Hematopoietic multipotent progenitor cell (in vitro differentiated cells): ENCODE measurements at regions not wholly inside any gene's neighbourhood (a gene's known extent, or its start where the extent isn't known, plus 50 kb on each side); places are given as distances from the start of the nearest gene placed in this dataset.

Experiments
- DNase-seq, 3 donors: peaks; one replicate each; pipeline ENCODE4 v3.0.0-alpha.2; 2011 to 2015; ENCODE audit warnings: low read depth in 2 of 3, low spot score in 2 of 3

DNA sequence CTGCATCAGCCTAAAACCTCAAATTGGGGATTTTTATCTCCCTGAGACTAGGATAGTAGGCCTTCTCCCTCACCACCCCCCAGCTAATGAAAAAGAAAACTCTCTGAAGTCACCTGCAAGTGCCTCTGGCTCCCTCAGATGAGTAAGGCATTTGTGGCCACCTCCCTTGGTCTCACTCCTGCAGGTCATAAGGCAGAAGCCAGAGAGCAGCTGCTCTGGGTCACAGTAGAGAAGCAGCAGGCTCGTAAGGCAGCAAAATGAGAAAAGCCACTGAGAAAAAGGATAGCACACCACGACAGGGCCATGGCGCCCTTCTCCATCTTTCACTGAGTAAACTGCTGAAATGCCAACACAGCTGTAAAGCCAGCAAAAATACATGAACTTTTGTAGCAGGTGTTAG is 296.7 kb upstream of the DPH6 start:
- DNase-seq: no peak

DNA sequence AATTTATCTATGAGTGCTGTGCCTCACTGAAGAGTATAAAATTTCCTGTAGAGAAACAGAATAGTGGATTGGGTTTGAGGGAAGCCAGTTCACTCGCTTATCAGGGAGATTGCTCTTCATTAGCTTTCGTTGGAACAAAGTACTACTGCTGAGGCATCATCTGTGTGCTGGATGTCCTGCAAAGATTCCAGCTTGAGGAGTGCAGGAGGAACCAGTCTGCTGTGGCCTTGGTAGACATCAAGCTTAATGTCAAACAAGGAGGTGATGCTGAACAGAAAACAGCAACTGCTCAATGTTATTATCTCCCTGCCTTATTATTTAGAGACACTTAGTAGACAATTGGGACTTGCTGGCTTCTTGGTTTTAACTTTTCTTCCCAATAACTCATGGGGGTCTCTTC is 297.5 kb upstream of the DPH6 start:
- DNase-seq: no peak

DNA sequence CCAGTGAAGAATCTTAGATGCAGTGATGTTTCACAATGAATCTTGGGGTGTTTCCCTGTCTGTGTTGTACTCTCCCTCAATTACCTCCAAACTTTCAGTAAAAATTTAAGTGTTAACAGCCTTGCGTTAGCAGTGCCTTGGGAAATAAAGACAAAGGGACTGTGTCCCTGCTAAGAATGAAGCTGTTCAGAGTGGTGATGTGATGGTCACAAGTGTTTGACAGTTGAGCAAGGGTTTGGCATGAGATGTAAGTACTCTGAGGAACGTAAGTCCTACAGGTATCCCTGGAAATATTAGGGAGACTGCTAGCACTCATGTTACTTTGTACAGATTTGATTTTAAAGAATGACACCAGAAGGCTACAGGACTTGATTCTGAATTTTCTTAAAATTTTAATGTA is 304.3 kb upstream of the DPH6 start:
- no peak for DNase-seq

DNA sequence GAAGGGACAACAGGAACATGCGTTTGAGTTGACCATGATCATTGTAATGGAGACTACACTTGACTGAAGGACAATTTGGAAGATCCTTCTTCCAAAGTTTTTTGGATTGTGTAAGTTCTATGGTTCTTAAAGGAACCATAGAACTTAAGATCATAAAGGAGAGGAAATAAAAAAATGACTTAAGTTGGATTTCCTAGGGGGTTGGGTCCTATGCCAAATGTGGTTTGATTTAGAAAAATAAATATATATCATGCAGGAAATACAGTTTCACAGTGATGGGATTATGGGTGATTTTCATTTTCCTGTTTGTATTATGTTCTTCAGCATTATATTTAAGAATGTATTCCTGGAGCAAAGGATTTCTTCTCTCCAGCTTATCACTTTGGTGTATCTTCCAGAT is 305.5 kb upstream of the DPH6 start:
- no peak for DNase-seq

DNA sequence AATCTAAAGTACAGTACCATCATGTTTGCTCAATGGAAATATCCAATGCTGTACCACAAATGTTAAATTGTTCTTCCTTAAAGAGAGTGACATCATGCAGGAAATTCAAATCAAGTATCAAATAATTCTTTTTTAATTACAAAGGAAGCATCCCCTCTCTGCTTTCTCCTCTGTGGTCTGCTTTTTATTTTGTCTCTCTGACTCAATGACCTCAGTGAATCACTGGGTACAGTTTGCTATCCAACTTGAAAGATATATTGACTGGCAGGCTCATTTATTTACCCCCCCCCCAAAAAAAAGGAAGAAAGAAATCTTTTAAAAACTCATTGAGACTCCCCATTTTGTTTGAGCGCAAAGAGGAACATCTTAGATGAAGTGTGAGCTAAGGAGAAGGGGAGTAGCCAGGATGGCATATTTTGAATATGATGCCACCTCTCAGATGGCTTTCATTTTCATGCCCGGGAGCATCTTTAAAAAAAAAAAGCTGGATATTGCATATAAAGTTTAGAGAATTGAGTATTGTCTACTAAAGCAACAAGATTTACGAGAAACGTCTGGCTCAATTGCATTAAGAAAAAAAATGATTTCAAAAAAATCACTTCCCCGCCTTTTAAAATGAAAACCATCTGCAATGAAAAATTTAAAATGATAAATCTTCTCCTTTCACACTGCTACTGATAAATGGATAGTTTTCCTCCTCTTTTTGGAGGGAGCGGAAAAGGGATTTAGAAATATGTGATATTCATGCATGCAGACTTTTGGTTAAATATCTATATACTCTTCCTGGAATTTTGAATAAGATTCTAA is 307.1 kb upstream of the DPH6 start:
- DNase-seq: no peak

DNA sequence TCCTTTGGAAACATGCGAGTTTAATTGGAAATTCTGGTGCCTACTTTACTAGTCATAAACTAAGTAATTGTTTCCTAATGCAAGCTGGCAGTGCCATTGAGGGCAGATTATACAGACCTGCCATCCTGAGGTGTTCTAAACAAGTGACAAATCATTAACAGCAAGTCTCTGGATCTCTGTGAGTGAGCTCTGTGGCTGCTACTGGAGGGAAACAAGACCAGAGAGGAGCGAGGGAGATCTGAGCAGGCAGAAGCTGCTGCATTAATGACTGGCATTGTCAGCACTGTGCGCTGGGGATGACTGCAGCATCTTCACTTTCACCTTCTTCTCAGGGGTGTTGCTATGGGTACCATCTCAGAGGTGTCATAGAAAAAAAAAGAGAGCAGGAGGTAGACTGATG is 308.4 kb upstream of the DPH6 start:
- DNase-seq: no peak

DNA sequence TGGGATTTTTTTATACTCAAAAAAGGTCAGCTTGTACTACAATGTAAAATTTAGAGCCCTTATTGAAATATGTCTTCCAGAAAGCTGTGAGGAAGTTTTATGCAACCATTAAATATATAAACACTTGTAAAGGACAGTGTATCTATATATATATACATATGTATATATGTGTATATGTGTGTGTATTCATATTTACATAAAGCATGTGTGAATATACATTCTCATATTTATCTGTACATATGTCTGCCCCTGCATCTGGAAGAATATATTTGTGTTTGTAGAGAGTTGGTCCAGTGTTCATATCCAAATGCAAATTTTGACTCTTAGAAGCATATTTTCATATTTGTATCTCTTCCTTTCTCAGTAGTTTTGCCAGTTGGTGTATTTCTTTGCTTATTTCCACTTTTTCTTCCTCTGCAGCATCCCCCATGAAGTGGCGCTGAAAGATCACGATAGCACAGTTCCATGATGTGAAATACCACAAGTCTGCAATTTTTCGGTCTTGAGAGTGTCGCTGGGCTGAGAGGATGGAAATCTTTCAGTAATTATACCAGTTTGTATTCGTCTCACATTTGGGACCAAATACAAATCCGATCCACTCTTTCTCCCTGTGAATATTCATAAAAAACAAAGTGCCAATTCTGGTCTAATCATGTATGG is 311.7 kb upstream of the DPH6 start:
- no peak for DNase-seq

DNA sequence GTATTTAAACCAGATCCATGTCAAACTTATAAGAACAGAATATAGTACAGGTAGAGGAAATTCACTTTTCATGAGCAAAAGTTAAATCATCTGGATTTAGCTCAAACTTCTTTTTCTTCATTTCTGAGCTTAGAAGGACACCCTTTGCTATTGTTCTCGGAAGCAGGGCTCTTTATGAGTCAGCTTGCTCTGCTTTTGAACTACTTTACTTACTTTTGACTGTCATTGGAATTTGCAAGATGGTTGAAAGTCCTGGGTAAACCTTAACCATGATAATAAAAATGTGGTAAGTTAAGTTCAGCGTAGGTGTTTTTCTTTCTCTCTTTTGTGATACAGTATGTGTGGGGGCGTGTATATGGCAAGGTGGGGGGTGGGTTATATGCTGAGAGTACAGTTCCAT is 312.7 kb upstream of the DPH6 start:
- DNase-seq: no peak

DNA sequence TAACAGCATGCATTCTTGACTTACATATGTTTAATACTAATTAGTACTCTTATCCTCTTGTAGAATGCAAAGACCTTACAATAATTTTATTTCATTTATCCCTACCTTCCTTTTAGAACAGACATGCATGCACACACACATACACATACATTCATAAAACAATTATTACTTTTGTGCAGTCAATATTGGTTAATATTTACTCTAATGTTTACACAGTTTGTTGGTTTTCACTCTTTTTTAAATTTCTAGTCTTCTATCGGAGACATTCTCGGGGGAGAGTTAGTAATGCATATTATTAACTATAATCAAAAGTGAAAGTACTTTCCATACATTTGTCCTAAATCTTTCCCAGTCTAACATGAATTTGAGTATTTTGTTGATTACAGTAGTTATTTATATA is 317.7 kb upstream of the DPH6 start:
- DNase-seq: no peak

DNA sequence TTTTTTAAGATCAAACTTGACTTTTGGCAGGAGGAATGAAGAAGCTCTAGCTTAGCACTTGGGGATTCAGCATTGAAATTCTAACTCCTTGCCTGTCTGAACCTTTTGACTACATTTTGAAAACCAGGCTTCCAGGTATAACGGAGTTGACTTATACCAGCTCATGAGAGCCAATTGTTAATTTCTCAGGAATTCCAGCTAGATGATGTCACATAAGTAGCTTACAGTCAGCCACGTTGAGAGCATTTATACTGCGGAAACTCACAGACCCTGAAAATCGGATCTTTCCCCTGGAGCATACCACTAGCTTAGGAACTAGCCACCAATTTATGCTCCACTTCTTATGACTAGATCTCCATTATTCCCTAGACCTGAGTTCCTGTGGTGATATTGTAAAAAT is 321.4 kb upstream of the DPH6 start:
- no peak for DNase-seq

DNA sequence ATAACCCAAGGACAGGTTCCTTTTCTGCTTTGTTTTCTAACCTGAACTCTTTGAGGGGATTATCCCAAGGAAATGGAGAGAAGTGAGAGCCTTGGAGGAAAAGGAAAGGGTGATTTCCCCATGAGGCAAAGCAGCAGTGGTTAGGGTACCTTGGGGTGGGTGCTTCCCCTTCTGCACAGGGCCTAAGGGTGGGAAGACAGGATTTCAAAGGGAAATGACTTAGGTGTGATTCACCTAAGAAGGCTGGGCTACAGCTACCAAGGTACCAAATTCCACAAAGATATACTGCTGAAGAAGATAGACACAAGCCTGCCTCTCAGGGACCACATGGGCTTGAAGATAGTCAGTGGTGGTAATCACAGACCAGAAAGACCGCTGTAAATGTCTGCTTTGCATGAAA is 325.3 kb upstream of the DPH6 start:
- no peak for DNase-seq

DNA sequence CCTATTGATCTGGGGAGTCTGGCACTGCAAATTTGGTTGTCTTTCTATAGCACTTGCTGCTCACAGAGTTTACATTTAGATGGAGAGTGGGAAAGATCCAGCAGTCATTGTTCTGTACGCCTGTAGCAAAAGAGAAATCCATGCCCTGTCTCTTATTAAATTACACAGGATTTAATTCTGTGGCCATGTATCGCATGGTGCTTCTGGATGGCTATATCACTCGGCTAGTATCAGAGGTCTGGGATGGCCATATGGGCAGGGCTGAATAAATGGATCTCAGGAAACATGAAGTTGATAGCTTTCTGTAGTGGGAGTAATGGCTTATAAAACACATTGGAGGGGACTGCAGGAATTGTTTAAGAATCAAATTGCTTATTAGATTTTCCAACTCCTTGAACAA is 325.8 kb upstream of the DPH6 start:
- no peak for DNase-seq

DNA sequence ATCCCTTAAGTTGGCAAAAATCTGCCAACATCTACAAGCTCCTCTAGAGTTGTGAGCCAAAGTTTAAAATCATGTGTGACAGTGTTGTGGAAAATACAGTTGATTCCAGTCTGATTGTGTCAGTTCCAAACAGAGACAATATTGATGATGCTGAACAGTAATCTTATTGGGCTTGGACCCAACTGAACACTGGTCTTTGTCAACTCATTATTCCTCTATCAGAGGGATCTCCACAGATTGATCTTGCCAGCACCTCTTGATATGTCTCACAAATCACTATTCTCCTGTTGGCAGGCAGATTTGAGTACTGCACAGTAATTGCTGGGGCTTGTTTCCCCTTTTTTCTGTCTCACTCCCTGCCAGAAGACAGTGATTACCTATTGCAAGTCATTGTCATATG is 326.6 kb upstream of the DPH6 start:
- no peak for DNase-seq

DNA sequence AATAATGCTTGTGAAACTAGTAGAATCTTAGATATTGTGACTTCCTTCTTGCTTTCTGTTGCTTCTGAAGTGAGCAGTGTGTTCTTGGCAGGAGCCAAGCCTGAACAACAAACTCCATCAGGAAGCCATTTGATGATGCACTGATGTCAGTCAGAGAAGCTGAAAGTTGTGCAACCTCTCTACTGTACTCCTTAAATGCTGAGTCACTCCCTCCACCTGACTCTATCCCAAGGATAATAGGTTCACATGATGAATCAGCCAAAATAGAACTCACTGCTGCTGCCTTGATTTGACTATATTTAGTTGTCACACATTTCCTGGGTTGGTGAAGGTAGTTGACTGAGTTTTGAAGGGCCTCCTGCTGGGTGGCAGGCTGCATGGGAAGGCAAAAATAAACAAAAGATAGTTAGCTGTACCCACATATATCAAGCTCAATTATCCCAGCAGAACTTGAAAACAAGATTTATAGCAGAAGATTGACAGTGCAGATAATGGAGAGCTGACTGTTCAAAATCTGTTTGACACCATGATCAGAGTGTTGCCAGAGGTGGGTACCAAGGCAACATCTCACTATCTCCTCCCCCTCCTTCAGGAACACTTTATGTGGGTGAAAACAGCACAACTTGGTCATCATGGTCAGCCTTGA is 328.4 kb upstream of the DPH6 start:
- DNase-seq: no peak

DNA sequence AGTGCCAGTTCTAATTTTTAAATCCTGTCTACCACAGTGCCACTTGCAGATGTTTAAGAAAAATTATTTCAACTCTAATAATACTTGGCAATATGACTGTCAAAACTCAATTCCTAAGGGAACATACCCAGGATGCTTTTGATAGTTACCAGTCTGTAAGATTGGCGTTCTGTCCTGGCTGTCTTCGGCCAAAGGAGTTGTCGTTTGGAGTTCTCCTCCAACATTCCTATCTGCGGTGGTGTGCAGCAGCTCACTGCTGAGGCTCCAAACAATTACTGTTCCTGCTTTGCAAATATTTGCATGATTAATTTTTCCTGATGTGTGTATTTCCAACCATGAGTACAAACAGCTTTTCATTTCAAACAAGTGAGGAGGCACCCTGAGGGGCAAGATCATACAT is 330.8 kb upstream of the DPH6 start:
- DNase-seq: no peak

DNA sequence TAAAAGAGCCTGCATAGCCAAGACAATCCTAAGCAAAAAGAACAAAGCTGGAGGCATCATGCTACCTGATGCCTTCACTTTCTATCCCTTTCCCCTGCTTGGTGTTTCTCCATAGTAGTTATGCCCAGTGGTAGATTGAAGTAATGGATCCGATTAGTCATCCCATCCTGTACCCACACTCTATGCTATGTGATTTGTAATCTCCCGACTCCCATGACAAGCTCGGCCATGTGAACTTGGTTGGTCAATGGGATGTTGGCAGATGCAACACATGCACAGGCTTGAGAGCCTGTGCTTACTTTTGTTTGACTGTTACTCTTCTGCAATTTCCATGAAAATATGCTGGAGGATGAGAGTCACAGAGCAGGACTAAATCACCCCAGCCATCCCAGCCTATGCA is 334.9 kb upstream of the DPH6 start:
- no peak for DNase-seq

DNA sequence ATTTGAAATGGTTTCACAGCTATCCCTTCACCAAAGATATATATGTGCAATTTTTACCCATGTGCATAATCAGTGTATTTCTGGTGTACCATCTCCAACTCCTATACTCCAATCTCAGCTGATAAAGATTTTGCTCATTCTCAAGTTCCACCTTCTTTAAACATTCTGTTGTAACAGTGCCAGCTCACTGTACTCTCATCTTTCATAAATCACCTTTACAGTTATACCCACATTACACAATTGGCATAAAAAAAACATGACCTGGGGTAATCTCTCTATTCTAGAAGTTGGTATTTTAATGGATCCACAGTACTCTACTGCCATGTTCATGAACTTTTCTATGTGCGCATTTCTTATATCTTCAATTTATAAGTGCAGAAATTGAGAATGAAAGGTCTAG is 339.9 kb upstream of the DPH6 start:
- DNase-seq: no peak

DNA sequence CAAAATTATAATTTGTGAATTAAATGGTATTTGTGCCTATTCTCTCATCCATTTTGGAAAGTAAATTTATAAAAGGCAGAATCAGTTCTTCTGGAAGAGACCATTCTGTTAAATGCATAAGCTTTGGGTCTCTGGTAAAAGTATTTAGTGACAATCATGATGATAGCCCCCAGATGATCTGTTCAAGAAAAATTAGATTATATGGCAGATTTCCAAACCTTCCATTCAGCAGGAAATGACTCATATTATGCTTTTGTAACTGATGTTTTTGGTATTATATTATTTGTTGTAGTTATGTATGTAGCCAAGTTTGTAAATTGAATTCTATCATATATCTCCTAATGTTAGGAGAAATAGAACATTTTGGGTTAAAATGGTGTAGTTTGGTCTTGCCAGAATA is 340.8 kb upstream of the DPH6 start:
- DNase-seq: no peak

DNA sequence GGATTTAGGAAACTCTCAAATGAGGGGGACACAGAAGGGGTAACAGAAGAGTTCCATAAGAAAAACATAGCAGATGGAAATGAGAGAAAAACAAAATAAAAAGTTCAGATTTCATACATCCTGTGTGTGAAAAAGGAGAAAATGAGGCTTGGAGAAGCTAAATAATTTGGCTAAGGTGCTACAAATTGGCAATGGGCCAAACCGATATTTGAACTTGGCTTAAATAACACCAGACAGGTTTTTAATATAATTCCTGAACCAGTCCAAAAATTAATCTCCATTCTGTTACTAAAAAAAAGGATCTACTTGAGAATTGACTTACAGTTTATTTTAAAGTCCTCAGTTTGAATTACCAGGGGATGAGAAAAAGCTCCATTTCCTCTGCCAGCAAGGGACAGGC is 342.9 kb upstream of the DPH6 start:
- no peak for DNase-seq

DNA sequence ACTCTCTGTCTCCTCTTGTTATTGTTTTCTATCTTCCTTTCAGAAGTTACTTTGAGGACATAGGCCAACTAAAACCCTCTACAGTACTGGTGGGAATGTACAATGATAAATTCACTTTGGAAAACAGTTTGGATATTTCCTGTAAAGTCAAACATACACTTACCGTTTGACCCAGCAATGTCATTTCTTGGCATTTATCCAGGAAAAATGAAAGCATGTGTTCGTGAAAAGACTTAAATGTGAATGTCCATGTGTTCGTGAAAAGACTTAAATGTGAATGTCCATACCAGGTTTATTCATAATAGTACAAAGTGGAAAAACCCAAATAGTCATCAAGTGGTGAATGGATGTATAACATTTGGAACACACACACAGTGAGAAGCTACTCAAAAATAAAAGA is 361.5 kb upstream of the DPH6 start:
- no peak for DNase-seq

DNA sequence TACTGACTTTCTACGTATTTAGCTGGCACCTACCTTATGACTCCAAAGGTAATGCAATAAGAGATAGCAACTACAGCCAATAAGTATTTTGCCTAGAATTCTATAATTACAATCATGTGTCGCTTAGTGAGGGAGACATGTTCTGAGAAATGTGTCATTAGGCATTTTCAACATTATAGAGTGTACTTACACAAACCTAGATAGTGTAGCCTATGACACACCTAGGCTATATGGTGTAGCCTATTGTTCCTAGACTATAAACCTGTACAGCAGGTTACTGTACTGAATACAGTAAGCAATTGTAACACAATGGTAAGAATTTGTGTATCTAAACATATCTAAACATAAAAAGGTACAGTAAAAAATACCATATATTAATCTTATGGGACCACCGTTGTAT is 363.4 kb upstream of the DPH6 start:
- DNase-seq: no peak

DNA sequence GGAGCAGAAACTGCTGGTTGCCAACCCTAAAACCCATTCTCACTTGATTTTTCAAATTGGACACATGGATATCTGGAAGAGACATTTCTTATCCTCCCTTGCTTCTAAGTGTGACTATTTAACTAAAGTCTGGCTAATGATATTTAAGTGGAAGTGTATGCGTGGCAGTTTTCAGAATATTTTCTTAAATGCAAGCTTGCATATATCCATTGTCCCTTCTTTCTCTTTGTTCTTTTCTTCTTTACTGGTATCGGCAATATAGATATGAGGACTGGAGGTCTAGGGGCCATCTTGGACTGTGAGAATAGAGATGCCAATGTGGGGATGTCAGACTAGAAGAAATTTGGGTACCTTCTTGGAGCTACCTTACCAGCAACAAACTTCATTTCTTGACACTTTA is 364.3 kb upstream of the DPH6 start:
- no peak for DNase-seq
